DND-41 (cell line): ENCODE measurements at regions not wholly inside any gene's neighbourhood (a gene's known extent, or its start where the extent isn't known, plus 50 kb on each side); places are given as distances from the start of the nearest gene placed in this dataset.

Source experiments
- ATAC-seq: fragments of 200-7000 bp; cut with Tn5 transposase; 3 replicates; pipeline ENCODE4 v1.9.1; 2021; ENCODE audit warnings: low read depth; ENCODE audit not compliant: insufficient read depth
- DNase-seq: peaks from one replicate; pipeline ENCODE4 v3.0.0-alpha.2; 2020
- H2AFZ ChIP-seq: 2 replicates; pipeline ENCODE4 v1.6.0; 2012; ENCODE audit warnings: low read depth, low read length
- H3K27ac ChIP-seq: 2 replicates; pipeline ENCODE4 v1.5.1; 2012; ENCODE audit warnings: low read length, inconsistent platforms
- H3K27me3 ChIP-seq: fragments of 200-600 bp; sonication (generic); 2 replicates; pipeline ENCODE4 v1.6.0; 2012; ENCODE audit warnings: low read length, mild to moderate bottlenecking, inconsistent platforms; ENCODE audit not compliant: insufficient read depth, poor library complexity
- H3K36me3 ChIP-seq: 2 replicates; pipeline ENCODE4 v1.5.1; 2012; ENCODE audit warnings: low read length, inconsistent platforms; ENCODE audit not compliant: insufficient read depth
- H3K4me1 ChIP-seq: 2 replicates; pipeline ENCODE4 v1.5.1; 2012; ENCODE audit warnings: mild to moderate bottlenecking, low read length; ENCODE audit not compliant: insufficient read depth
- H3K4me2 ChIP-seq: 2 replicates; pipeline ENCODE4 v1.6.0; 2012; ENCODE audit warnings: mild to moderate bottlenecking, moderate library complexity, low read length, inconsistent platforms; ENCODE audit not compliant: insufficient read depth
- H3K4me3 ChIP-seq, 2 experiments: fragments of 200-600 bp in 1 of 2; shearing (Covaris generic) in 1 of 2; 2 replicates each; pipeline ENCODE4 v1.5.1; 2012 to 2016; ENCODE audit warnings: inconsistent platforms in 2 of 2, low read length in 2 of 2, mild to moderate bottlenecking in 2 of 2, low read depth in 1 of 2, moderate library complexity in 1 of 2
- H3K79me2 ChIP-seq: 2 replicates; pipeline ENCODE4 v1.6.0; 2012; ENCODE audit warnings: low read length, inconsistent platforms; ENCODE audit not compliant: insufficient read depth
- H3K9ac ChIP-seq: 2 replicates; pipeline ENCODE4 v1.6.0; 2012; ENCODE audit warnings: low read depth, mild to moderate bottlenecking, inconsistent platforms, low read length, moderate library complexity
- H3K9me3 ChIP-seq: 2 replicates; pipeline ENCODE4 v1.5.1; 2012; ENCODE audit warnings: low read length, moderate library complexity, mild to moderate bottlenecking, inconsistent platforms; ENCODE audit not compliant: insufficient read depth, severe bottlenecking
- H4K20me1 ChIP-seq: 2 replicates; pipeline ENCODE4 v1.6.0; 2012; ENCODE audit warnings: low read length; ENCODE audit not compliant: insufficient read depth
- CTCF ChIP-seq: IDR thresholded peaks from 2 replicates; pipeline ENCODE4 v1.5.1; 2012; ENCODE audit warnings: borderline replicate concordance, low read length, moderate library complexity, mild to moderate bottlenecking; ENCODE audit not compliant: poor library complexity, severe bottlenecking; ENCODE audit errors: extremely low read depth
- EZH2 ChIP-seq: IDR thresholded peaks from 3 replicates; pipeline ENCODE4 v1.6.1; 2012; ENCODE audit warnings: borderline replicate concordance, low read depth, mild to moderate bottlenecking, moderate library complexity, low read length, inconsistent platforms; ENCODE audit not compliant: severe bottlenecking

- Histone ChIP-seq H2AFZ (no peak overlapping the region), H3K9ac (no peak overlapping the region), H3K27ac (no peak overlapping the region), H3K79me2 (no peaks in the 10 kb centered on the region), H3K36me3 (no peaks in the 10 kb centered on the region), H3K27me3 (no peaks in the 10 kb centered on the region), H3K4me2 (no peak overlapping the region), H3K4me1 (no peaks in the 10 kb centered on the region), H4K20me1 (no peaks in the 10 kb centered on the region), H3K4me3 (no peak overlapping the region), H3K9me3 (no peaks in the 10 kb centered on the region)
- ATAC-seq: no peak
- TF ChIP-seq EZH2: no peak
- TF ChIP-seq CTCF: no peak
- no peak for DNase-seq
These were observed 335.5 kb upstream of the ZFHX3 start for GRCh38 chr16:73383195-73383987.

GRCh38 chr16:73378471-73378870 lies 330.5 kb upstream of the ZFHX3 start:
- Histone ChIP-seq H2AFZ (no peak overlapping the region), H3K4me3 (no peak overlapping the region), H4K20me1 (no peaks in the 10 kb centered on the region), H3K4me1 (no peaks in the 10 kb centered on the region), H3K79me2 (no peaks in the 10 kb centered on the region), H3K27ac (no peak overlapping the region), H3K4me2 (no peak overlapping the region), H3K9ac (no peak overlapping the region), H3K36me3 (no peaks in the 10 kb centered on the region), H3K9me3 (no peaks in the 10 kb centered on the region), H3K27me3 (no peaks in the 10 kb centered on the region)
- ATAC-seq: no peak
- no peak for DNase-seq
- TF ChIP-seq EZH2 (no peak), CTCF (no peak)

- Histone ChIP-seq H4K20me1 (no peaks in the 10 kb centered on the region), H3K4me3 (no peak overlapping the region), H3K79me2 (no peaks in the 10 kb centered on the region), H3K36me3 (no peaks in the 10 kb centered on the region), H3K27ac (no peak overlapping the region), H3K27me3 (peaks cover 4% of the 10 kb centered on the region), H3K9me3 (no peaks in the 10 kb centered on the region), H3K4me2 (no peak overlapping the region), H3K4me1 (no peaks in the 10 kb centered on the region), H2AFZ (no peak overlapping the region), H3K9ac (no peak overlapping the region)
- no peak for TF ChIP-seq CTCF
- TF ChIP-seq EZH2: no peak
- DNase-seq (no peak), ATAC-seq (no peak)
These were observed 323.8 kb upstream of the ZFHX3 start for GRCh38 chr16:73371584-73372319.
